ENCODE measurements at regions not wholly inside any gene's neighbourhood (a gene's known extent, or its start where the extent isn't known, plus 50 kb on each side); places are given as distances from the start of the nearest gene placed in this dataset.
A peak's percentile ranks its signal among the peaks of the same experiment; 100 is the strongest.

DNA sequence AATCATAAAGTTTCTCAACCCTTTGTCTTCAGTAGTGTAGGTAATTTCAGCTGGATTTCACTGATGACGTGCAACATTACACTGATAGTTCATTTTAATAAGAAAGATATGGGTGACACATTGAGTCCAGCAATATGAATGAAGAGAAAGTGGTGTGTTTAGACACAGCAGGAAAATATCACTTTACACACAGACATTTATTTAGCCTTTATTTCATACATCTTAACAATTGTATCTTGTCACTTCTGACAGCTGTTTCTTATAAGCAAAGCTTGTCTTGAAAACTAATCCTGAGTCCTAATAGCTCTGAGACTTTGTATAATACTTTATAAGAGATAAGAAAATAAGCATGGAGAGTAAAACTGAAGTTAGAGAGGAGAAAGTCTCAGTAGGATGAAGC is 720.5 kb upstream of the NUDT12 start:
- in situ Hi-C loops (cut with HindIII; ENCODE audit: low sequenced_read_pairs), result no loop called here
- no peak for DNase-seq (ENCODE audit: low spot score)

DNA sequence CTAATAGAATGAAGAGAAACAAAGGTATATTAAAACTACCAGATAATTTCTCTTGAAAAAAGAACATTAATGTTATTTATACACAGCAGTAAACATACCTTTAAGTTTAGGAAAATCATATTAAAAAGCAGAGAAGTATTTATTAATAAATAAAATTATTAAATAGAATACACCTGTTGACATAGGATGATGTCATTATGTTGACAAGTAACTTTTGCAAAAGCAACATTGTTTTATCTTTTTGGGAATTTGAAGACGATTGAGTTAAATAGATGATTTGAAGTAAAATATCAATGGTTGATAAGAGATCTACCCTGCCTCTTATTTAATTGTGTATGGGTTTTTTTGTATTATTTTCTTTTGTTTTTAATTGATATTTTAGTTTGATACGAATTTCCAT is 711.1 kb upstream of the NUDT12 start:
- in situ Hi-C loops (cut with HindIII; ENCODE audit: low sequenced_read_pairs), result no loop called here
- DNase-seq (ENCODE audit: low spot score), result no peak

DNA sequence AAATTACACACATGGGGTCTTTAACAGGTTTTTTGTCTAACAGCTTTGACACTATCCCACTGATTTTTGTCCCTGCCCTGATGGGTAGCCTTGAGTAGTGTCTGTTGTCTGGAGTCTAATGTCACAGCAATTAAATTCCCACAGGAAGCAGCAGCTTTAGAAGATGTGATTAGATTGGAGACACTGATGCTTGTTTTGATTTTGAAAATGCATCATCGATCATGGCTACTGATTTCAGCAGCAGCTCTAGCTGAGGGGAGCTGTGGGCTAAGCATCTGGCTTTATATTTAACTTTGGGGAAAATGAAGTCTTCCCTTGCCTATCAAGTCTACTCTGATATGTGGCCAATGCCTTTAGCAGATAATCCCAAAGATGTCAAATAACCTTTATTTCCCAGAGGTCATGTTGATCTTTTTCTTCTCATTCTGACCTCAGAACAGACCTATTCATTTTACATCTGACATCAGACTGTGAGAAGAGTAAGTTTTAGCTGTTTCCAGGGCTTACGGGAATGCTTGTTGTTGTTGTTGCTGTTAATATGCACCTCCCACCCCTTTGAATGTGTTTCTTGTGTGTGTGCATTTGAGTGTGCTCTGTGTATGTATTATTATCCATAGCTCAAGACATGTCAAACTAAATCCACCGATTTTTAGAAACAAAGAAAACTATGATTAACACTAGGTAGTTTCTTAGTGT is 704.9 kb upstream of the NUDT12 start:
- in situ Hi-C loops (cut with HindIII; ENCODE audit: low sequenced_read_pairs), result no loop called here
- DNase-seq (ENCODE audit: low spot score), result no peak

DNA sequence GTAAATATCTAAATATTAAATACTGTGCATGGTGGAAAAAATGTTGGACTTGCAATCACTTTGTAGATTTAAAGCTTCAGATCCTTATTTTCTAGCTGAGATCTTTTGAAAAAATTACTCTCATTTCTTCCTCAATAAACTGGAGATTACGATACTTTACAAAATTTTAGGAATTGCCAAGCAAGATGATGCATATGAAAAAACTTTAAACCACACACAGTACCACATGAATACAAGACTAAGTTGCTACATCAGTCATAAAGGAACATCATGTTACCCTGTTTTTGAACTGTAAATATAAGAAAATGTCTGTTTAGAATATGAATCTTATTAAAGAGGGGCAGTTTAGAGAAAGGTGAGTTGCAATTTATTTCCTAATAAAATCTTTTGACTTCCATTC is 703.6 kb upstream of the NUDT12 start:
- no peak for DNase-seq (ENCODE audit: low spot score)
- in situ Hi-C loops (cut with HindIII; ENCODE audit: low sequenced_read_pairs), result no loop called here

DNA sequence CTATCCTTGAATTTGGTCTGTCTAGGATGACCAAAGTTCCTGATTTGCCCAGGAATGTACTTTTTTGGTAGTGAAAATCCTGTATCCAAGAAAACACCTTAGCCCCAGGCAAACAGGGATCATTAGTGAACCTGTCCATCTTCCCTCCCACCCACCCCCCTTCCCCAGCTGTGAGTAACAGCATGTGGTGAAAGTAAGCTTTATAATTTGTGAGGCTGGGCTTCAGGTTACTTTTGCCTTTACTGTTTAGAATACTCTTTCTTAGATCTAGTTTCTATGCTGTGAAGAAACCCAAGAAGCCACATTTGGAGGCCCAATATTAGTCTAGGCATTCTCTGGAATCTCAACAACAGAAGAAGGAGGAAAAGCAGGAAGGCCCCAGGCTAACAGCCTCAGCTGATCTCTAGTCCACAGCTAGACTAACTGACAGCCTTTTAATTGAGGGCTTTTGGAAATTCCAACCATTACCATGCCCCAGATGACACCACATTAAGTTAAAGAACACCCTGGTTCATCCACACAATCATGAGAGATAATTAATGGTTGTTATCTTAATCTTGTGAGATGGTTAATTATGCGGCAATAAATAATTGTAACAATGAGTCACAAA is 703.0 kb upstream of the NUDT12 start:
- no peak for DNase-seq (ENCODE audit: low spot score)
- in situ Hi-C loops (cut with HindIII; ENCODE audit: low sequenced_read_pairs), result no loop called here

DNA sequence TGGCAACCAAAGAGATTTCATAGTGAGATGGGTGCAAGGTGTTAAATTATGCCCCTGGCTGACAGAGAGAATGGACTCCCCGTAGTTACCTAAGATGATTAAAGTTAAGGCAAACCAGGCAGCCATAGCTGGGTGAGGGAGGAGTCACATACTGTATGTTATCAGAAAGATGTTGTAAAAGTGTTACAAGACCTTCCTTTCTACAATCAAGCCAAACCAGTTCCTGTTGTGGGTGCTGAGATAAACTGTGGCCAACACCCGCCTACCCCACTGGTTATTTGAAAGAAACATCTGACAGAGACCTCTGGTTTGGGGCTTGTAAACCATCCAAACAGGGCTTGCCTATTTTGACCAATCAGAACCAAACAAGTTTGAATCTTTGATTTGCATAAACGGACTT is 684.7 kb upstream of the NUDT12 start:
- DNase-seq (ENCODE audit: low spot score), result no peak
- in situ Hi-C loops (cut with HindIII; ENCODE audit: low sequenced_read_pairs), result no loop called here

DNA sequence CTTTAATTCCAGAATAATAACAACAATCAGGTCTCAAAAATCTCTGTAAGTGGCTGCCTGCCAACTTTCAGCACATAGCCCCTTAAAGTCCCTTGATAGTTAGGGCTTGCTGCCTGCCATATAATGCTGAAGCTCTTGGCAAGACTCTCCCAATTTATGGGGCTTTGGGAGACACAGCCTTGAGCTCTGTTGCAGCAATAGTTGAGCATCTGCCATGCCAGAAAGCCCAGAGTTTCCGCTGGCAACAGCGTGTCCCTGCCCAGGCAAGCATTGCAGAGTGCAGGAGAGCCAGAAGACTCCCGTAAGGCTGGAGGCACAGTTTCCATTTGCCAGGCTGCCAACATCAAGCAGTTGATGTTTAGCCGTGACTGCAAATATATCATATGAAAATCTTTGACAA is 678.5 kb upstream of the NUDT12 start:
- in situ Hi-C loops (cut with HindIII; ENCODE audit: low sequenced_read_pairs), result no loop called here
- no peak for DNase-seq (ENCODE audit: low spot score)

DNA sequence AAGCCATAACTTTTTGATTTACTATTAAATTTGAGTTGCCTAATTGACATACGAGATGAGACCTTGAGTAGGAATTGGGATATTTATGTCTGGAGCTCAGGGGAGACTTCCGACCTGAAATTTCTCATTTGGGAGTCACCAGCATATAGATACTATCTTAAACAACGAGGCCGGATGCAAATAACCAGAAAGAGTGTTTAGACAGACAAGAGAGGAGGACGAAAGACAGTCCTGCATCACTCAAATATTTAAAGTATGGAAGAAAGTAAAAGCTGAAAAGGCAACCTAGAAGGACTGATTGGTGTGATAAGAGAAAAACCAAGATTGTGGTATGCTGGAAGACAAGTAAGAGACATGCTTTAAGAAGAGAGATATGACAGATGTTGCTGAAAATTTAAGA is 675.0 kb upstream of the NUDT12 start:
- DNase-seq (ENCODE audit: low spot score), result no peak
- in situ Hi-C loops (cut with HindIII; ENCODE audit: low sequenced_read_pairs), result no loop called here

DNA sequence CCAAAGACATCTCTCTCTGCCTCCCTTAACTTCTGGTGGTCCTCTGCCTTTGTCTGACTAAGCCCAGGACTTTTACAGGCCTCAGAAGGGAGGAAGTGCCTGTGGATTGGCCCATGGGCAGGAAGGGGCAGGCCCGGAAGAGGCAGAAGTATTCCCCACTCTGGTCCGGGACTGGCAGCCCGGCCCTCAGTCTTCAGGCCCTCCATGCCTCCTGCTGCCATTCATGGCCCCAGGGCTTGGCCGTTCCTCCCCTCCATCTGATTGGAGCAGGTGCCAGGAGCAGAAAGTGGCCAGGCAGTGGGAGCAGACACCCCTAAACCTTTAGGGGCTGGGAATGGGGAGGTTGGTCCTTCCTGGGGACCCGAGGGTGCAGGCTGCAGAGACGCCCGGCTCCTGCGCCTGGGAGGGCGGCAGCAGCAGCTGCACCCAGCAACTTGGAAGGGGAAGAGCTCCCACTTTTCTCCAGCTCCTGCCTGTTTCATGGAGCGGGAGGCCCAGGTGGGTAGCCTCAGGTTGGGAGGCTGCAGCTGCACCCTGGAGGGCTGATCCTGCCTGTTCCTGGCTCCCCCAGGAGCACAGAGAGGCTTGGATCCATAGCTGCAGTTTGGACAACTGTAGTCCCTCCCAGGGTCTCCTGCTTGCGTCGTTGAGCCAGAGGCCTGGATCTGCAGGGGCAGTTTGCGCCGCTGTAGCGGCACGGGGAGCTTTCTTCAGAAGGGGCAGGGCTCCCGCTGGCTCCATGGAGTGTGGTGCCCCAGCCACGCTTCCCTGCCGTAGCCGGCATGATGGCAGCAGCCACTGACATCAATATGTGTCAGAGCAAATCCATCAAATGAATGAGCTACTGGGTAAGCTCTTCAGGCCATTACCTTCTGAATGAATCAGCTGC is 661.5 kb upstream of the NUDT12 start:
- no peak for DNase-seq (ENCODE audit: low spot score)
- in situ Hi-C loops (cut with HindIII; ENCODE audit: low sequenced_read_pairs), result no loop called here

DNA sequence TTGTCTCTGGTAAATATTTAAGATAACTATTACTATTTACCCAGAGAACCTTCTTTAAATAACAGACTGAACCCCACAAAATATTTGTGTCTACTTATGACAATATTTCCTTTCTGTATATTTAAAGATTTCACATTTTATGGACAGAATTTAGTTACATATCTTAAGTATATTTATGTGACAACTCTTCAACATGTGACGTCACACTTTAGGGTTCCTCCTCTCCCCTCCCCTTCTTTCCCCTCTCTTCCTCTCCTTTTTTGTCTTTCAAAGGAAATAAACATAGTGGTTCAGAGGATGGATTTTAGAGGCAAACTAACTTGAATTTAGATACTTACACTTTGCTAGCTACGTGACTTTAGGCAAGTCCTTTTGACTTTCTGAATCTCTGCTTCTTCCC is 655.6 kb upstream of the NUDT12 start:
- in situ Hi-C loops (cut with HindIII; ENCODE audit: low sequenced_read_pairs), result no loop called here
- DNase-seq (ENCODE audit: low spot score), result no peak

DNA sequence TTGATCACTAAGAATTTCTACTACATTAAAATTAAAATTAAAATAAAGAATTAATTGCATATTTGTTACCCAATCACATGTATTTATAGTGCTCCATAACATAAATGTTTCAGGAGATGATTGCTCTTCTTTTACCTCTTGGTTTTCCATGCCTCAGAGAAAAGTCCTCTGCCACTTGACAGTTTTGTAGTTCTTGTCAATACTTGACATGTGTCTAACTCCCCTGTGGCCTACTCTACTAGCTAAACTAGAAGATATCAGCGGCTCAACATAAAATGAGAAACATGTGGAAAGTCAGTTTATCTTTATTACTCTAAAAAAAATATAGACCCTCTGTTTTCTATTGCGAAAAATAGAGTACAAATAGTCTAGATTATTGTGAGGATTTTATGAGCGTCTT is 650.6 kb upstream of the NUDT12 start:
- in situ Hi-C loops (cut with HindIII; ENCODE audit: low sequenced_read_pairs), result no loop called here
- no peak for DNase-seq (ENCODE audit: low spot score)

DNA sequence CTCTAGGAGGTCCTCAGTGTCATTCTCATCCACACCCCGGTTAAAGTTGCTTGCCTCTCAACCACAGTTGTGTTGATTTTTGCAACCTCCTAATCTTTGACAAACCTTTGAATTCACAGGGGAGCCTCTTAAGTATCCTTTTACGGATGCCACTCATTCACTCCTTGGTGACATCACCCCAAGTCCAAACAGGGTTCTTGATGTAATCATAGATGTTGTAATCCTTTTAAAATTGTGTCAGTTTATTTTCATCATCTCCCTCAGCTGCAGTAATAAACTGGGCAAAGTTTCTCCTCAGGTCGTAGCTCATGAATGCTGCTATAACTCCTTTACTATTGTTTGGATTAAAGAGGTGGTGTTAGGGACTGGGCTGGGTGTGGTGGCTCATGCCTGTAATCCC is 637.2 kb upstream of the NUDT12 start:
- in situ Hi-C loops (cut with HindIII; ENCODE audit: low sequenced_read_pairs), result no loop called here
- no peak for DNase-seq (ENCODE audit: low spot score)

DNA sequence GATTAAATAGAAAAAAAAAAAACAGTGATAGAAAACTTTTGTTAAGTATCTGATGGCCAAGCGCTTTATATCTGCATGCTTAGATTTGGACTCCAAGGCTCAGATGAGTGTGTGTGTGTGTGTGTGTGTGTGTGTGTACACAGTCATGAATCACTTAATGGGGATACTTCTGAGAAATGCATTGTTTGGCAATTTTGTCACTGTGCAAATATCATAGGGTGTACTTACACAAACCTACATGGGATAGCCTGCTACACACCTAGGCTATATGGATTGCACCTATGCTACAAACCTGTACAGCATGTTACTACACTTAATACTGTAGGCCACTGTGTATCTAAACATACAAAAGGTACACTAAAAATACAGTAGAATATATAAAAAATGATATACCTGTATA is 635.6 kb upstream of the NUDT12 start:
- in situ Hi-C loops (cut with HindIII; ENCODE audit: low sequenced_read_pairs), result no loop called here
- no peak for DNase-seq (ENCODE audit: low spot score)

DNA sequence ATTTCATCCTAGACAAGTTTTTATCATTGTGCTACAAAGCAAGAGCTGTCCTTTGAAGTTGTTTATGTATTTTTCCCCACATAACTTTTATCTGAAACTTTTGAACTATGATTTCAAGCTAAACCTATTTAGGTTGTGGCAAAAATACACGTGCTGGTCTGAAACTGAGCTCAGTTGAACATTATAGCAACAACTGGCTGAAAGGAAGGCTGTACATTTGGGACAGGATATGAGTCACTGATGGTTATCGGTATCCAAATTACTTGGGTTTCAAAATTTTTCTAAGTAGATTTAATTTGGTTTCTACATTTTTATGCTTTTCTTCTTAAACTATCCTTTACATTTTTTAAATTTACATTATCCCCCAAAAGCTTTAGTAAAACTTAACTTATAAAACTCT is 627.3 kb upstream of the NUDT12 start:
- in situ Hi-C loops (cut with HindIII; ENCODE audit: low sequenced_read_pairs), result no loop called here
- DNase-seq (ENCODE audit: low spot score), result no peak

DNA sequence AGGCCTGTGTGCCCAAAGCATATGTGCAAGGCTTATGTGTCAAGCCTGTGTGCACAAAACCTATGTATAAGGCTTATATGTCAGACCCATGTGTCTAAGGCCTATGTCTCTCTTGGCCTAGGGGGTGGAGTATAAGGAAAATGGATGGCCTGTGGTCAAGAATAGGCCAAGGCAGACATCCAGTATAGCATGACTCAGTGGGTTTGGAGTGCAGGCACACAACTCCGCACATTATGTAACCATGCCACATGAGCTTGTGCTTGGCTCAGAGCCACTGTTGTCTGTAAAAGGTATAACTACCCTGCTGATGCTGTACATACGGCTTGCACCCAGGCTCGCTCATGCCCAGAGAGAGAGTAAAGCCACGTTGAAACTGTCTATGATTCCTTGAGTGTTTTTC is 626.4 kb upstream of the NUDT12 start:
- in situ Hi-C loops (cut with HindIII; ENCODE audit: low sequenced_read_pairs), result no loop called here
- no peak for DNase-seq (ENCODE audit: low spot score)

DNA sequence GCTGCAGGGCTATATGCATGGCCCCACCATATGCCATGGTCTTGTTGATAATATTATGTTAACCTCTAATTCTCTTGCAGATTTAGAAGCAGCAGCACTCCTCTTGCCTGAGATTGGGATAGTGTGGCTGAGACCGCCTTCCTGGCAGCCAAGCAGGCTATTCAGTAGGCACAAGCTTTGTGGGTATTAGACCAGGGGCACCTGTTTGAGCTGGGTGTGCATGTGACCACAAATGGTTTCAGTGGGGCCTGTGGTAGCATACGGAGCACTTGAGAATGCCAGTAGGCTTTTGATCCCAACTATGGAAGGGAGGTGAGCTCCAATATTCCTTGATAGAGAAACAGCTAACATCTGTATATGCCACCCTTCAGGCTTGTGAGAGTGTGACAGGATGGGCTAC is 625.1 kb upstream of the NUDT12 start:
- in situ Hi-C loops (cut with HindIII; ENCODE audit: low sequenced_read_pairs), result no loop called here
- no peak for DNase-seq (ENCODE audit: low spot score)

DNA sequence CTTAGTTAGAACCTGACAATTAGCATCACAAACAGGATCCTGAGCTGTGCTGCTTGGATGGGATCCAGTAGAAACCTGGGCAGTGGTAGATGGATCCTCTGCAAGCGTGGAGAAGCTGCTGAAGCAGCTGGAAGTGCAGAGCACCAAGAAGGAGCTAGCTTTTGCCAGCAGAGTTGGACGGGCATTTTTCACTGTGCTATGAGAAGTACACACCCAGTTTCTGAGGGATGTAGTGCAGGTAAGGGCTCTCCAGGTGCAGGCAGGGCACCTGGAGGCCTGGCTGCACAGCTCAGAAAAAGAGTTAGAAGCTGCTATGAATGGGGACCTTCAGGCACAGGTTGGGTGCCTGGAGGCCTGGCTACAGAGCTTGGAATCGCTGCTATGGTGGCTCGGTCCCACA is 623.9 kb upstream of the NUDT12 start:
- in situ Hi-C loops (cut with HindIII; ENCODE audit: low sequenced_read_pairs), result no loop called here
- no peak for DNase-seq (ENCODE audit: low spot score)

DNA sequence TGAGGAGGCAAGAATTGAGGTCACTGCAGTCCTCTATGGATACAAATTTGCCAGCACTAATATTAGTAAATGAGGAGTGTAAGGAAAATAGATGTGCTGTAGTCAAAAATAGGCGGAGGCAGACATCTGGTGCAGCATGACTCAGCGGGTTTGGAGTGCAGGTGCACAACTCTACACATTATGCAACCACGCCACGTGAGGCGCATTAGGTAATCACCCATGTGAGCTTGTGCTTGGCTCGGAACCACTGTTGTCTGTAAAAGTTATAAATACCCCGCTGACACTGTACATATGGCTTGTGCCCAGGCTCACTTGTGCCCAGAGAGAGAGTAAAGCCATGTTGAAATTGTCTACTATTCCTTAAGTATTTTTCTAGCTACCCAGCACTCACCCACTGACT is 623.5 kb upstream of the NUDT12 start:
- in situ Hi-C loops (cut with HindIII; ENCODE audit: low sequenced_read_pairs), result no loop called here
- no peak for DNase-seq (ENCODE audit: low spot score)

DNA sequence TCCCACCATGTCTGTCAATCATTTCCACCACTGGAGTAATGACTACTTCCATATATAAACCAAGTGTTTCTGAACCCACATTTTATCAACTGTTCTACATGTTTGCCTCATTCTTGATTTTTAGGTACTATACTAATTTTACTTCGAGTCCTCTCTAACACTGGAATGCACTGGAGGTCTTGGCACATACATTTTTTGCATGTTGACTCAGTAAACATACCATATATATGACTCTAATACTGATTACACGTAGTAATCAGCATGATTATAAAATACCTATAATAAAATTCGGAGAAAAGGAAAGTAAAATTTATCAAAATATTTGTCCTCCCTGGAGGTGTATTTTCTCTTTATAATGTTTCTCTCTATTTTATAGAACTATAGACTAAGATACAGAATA is 621.7 kb upstream of the NUDT12 start:
- no peak for DNase-seq (ENCODE audit: low spot score)
- in situ Hi-C loops (cut with HindIII; ENCODE audit: low sequenced_read_pairs), result no loop called here

DNA sequence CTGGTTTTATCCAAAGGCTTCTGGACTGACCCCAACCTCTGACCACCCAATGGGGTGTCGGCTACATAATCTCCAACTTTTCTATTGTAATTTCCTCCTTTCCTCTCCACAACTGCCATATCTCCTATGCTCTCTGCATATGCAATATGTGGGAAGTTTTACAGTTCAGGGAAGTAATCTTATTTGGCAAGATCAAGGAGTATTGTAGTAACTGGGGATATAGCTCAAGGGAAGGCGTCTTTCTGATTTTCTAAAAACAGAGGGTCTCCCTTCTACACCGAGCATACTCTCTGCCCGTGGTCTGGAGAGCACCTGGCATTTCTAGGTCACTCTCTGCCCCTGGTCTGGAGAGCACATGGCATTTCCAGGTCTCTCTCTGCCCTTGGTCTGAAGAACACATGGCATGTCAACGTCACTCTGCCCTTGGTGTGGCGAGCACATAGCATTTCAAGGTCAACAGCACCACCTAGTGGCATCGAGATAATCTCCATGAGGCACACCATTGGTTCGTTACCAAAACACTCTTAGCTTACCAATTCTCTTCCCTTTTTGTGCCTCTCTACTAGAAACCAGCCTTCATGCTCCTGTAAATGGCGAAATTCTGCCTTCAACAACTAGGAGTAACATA is 616.4 kb upstream of the NUDT12 start:
- DNase-seq (ENCODE audit: low spot score), result peak; percentile 31
- in situ Hi-C loops (cut with HindIII; ENCODE audit: low sequenced_read_pairs), result no loop called here
